BE2C (cell line): ENCODE measurements at regions not wholly inside any gene's neighbourhood (a gene's known extent, or its start where the extent isn't known, plus 50 kb on each side); places are given as distances from the start of the nearest gene placed in this dataset.

Experiments used
- DNase-seq: peaks from one replicate; pipeline ENCODE4 v3.0.0-alpha.2; 2020
- H3K27me3 ChIP-seq: fragments of 250-450 bp; sonication (Bioruptor Pico); 2 replicates; pipeline ENCODE4 v1.5.1; 2020; ENCODE audit warnings: mild to moderate bottlenecking
- H3K36me3 ChIP-seq: fragments of 250-450 bp; sonication (Bioruptor Pico); 2 replicates; pipeline ENCODE4 v1.5.1; 2020; ENCODE audit warnings: mild to moderate bottlenecking
- H3K4me1 ChIP-seq: fragments of 250-450 bp; sonication (Bioruptor Pico); 2 replicates; pipeline ENCODE4 v1.5.1; 2020
- H3K4me3 ChIP-seq: 2 replicates; pipeline ENCODE4 v1.5.1; 2011; ENCODE audit warnings: low read depth, low read length
- H3K9me3 ChIP-seq: fragments of 250-450 bp; sonication (Bioruptor Pico); 2 replicates; pipeline ENCODE4 v1.5.1; 2020
- CTCF ChIP-seq: IDR thresholded peaks from 2 replicates; pipeline ENCODE4 v1.5.1; 2012; ENCODE audit warnings: mild to moderate bottlenecking, low read depth, low read length

GRCh38 chr11:127632546-127632945 is 632.0 kb upstream of the KIRREL3 start:
- TF ChIP-seq CTCF, result no peak
- Histone ChIP-seq H3K36me3 (no peaks in the 10 kb centered on the region), H3K27me3 (no peaks in the 10 kb centered on the region), H3K4me3 (no peak overlapping the region), H3K9me3 (no peaks in the 10 kb centered on the region), H3K4me1 (no peaks in the 10 kb centered on the region)
- no peak for DNase-seq

- no peak for DNase-seq
- Histone ChIP-seq H3K27me3 (no peaks in the 10 kb centered on the region), H3K9me3 (no peaks in the 10 kb centered on the region), H3K4me1 (no peaks in the 10 kb centered on the region), H3K4me3 (no peak overlapping the region), H3K36me3 (no peaks in the 10 kb centered on the region)
- no peak for TF ChIP-seq CTCF
These were observed 631.4 kb upstream of the KIRREL3 start for GRCh38 chr11:127631974-127632373.

DNA sequence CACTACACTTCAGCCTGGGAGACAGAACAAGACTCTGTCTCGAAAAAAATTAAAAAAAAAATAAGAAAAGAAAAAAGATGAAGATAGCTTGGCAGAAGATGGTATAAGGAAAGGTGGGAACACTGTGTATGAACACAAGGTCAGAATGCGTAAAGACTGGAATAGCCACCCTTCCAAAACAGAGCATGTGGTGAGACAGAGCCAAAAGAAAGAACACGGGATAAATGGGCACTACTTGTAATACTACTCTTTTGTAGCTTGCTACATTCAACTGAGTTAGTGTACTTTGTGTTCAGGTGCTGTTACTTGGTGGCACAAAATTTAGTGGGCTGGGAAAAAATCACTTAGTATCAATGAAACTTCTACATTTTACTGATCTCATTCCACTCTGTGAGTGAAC is 628.6 kb upstream of the KIRREL3 start:
- H3K27me3 ChIP-seq, result no peaks in the 10 kb centered on the region
- no peaks in the 10 kb centered on the region for H3K4me1 ChIP-seq
- H3K4me3 ChIP-seq, result no peak overlapping the region
- no peaks in the 10 kb centered on the region for H3K36me3 ChIP-seq
- no peaks in the 10 kb centered on the region for H3K9me3 ChIP-seq
- TF ChIP-seq CTCF, result no peak
- no peak for DNase-seq

GRCh38 chr11:127628458-127628785 is 627.9 kb upstream of the KIRREL3 start:
- no peaks in the 10 kb centered on the region for H3K9me3 ChIP-seq
- no peak for DNase-seq
- no peaks in the 10 kb centered on the region for H3K4me1 ChIP-seq
- H3K27me3 ChIP-seq, result no peaks in the 10 kb centered on the region
- H3K4me3 ChIP-seq, result no peak overlapping the region
- H3K36me3 ChIP-seq, result no peaks in the 10 kb centered on the region
- no peak for TF ChIP-seq CTCF

DNA sequence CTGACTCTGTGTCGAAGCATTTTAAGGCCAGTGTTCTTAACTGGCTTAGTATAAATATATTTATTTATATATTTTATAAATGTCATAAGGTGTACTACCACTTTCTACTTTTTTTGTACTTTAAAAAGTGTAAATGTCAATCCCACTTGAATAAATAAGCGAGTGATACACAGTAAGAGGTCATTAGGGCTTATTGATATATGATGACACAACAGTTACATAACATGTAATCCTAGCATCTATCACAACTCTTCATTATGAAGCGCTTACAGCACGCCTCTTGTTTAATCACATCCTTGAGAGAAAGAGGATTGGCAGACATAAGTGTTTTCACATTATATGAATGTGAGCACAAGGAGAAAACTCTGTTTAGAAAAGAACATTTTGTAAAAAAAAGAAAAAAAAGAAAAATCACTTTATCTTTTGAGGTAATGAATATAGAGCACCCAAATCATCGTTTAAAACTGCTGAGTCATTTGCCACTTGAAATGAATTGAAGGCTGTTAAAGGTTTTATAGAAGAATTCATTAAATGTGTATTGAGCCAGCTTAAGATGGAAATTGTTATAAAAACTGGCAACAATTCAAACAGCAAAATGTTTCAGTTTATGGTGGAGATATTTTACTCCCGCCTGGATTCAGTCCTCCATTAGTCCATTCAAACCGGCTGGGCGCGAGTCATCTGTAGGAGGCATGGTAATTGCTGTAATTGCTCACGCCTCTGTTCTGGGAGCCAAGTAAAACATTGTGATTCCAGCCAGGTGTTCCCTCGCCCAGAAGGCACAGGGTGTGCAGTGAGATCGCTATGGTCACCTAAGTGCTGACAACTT is 627.3 kb upstream of the KIRREL3 start:
- no peaks in the 10 kb centered on the region for H3K27me3 ChIP-seq
- DNase-seq, result no peak
- H3K4me3 ChIP-seq, result no peak overlapping the region
- no peaks in the 10 kb centered on the region for H3K9me3 ChIP-seq
- H3K4me1 ChIP-seq, result no peaks in the 10 kb centered on the region
- TF ChIP-seq CTCF, result no peak
- no peaks in the 10 kb centered on the region for H3K36me3 ChIP-seq

GRCh38 chr11:127627204-127627603 is 626.6 kb upstream of the KIRREL3 start:
- Histone ChIP-seq H3K27me3 (no peaks in the 10 kb centered on the region), H3K36me3 (no peaks in the 10 kb centered on the region), H3K4me3 (no peak overlapping the region), H3K4me1 (no peaks in the 10 kb centered on the region), H3K9me3 (no peaks in the 10 kb centered on the region)
- TF ChIP-seq CTCF, result no peak
- DNase-seq, result no peak
